ENCODE measurements at regions not wholly inside any gene's neighbourhood (a gene's known extent, or its start where the extent isn't known, plus 50 kb on each side); places are given as distances from the start of the nearest gene placed in this dataset.
"Not testable (repeated sequence)": the region's sequence is repeated elsewhere in the genome, so short reads cannot be mapped to it uniquely, and the experiment has no call there.

- peaks cover 5% of the 10 kb centered on the region for H3K9me3 Mint-ChIP-seq
- H3K4me1 Mint-ChIP-seq, result peaks cover 13% of the 10 kb centered on the region
- no peaks in the 10 kb centered on the region for H3K27me3 Mint-ChIP-seq (ENCODE audit: low read depth)
- no peak overlapping the region for H3K4me3 Mint-ChIP-seq
- H3K27ac Mint-ChIP-seq, result peak overlapping the region in 1 of 3 experiments; percentile 43
- H3K36me3 Mint-ChIP-seq (ENCODE audit: low read depth), result peaks cover 4% of the 10 kb centered on the region
- TF ChIP-seq CTCF (IDR thresholded peaks at IDR 0.05; ENCODE audit: unreplicated experiment in 3 of 3), result no peak
These were observed 270.2 kb downstream of the PAPSS1 start for GRCh38 chr4:107449611-107450369.

GRCh38 chr4:107442538-107443111, 277.4 kb downstream of the PAPSS1 start:
- Mint-ChIP-seq H3K36me3 (ENCODE audit: low read depth) (no peaks in the 10 kb centered on the region), H3K27me3 (ENCODE audit: low read depth) (no peaks in the 10 kb centered on the region), H3K4me1 (peaks cover 5% of the 10 kb centered on the region), H3K4me3 (no peak overlapping the region), H3K9me3 (peaks cover 5% of the 10 kb centered on the region), H3K27ac (no peak overlapping the region)
- no peak for TF ChIP-seq CTCF (IDR thresholded peaks at IDR 0.05; ENCODE audit: unreplicated experiment in 3 of 3)

GRCh38 chr4:107439401-107439800, 280.6 kb downstream of the PAPSS1 start:
- TF ChIP-seq CTCF (IDR thresholded peaks at IDR 0.05; ENCODE audit: unreplicated experiment in 3 of 3), result no peak
- H3K36me3 Mint-ChIP-seq (ENCODE audit: low read depth), result no peaks in the 10 kb centered on the region
- H3K27me3 Mint-ChIP-seq (ENCODE audit: low read depth), result no peaks in the 10 kb centered on the region
- no peaks in the 10 kb centered on the region for H3K9me3 Mint-ChIP-seq
- peaks cover 5% of the 10 kb centered on the region for H3K4me1 Mint-ChIP-seq
- no peak overlapping the region for H3K27ac Mint-ChIP-seq
- no peak overlapping the region for H3K4me3 Mint-ChIP-seq

GRCh38 chr4:107436471-107436870, 283.6 kb downstream of the PAPSS1 start:
- not testable (repeated sequence) for H3K9me3 Mint-ChIP-seq; H3K4me1 Mint-ChIP-seq; H3K4me3 Mint-ChIP-seq; H3K27me3 Mint-ChIP-seq (ENCODE audit: low read depth); H3K36me3 Mint-ChIP-seq (ENCODE audit: low read depth); H3K27ac Mint-ChIP-seq

GRCh38 chr4:107432451-107432850, 287.6 kb downstream of the PAPSS1 start:
- no peak overlapping the region for H3K27ac Mint-ChIP-seq
- H3K9me3 Mint-ChIP-seq, result no peaks in the 10 kb centered on the region
- TF ChIP-seq CTCF (IDR thresholded peaks at IDR 0.05; ENCODE audit: unreplicated experiment in 3 of 3), result no peak
- H3K4me1 Mint-ChIP-seq, result no peaks in the 10 kb centered on the region
- no peak overlapping the region for H3K4me3 Mint-ChIP-seq
- no peaks in the 10 kb centered on the region for H3K27me3 Mint-ChIP-seq (ENCODE audit: low read depth)
- no peaks in the 10 kb centered on the region for H3K36me3 Mint-ChIP-seq (ENCODE audit: low read depth)

GRCh38 chr4:107423677-107424405, 296.2 kb downstream of the PAPSS1 start:
- Mint-ChIP-seq H3K4me3 (no peak overlapping the region), H3K36me3 (ENCODE audit: low read depth) (no peaks in the 10 kb centered on the region), H3K9me3 (peaks cover 3% of the 10 kb centered on the region), H3K27ac (no peak overlapping the region), H3K4me1 (no peaks in the 10 kb centered on the region), H3K27me3 (ENCODE audit: low read depth) (no peaks in the 10 kb centered on the region)
- no peak for TF ChIP-seq CTCF (IDR thresholded peaks at IDR 0.05; ENCODE audit: unreplicated experiment in 3 of 3)

- not testable (repeated sequence) for H3K27me3 Mint-ChIP-seq (ENCODE audit: low read depth); H3K9me3 Mint-ChIP-seq; H3K27ac Mint-ChIP-seq; H3K36me3 Mint-ChIP-seq (ENCODE audit: low read depth); H3K4me1 Mint-ChIP-seq; H3K4me3 Mint-ChIP-seq
These were observed 300.5 kb downstream of the PAPSS1 start for GRCh38 chr4:107419536-107419935.
